GM12878 (cell line): ENCODE measurements at regions not wholly inside any gene's neighbourhood (a gene's known extent, or its start where the extent isn't known, plus 50 kb on each side); places are given as distances from the start of the nearest gene placed in this dataset.

Experiments used
- ATAC-seq: fragments of 200-7000 bp; cut with Tn5 transposase; 3 replicates; pipeline ENCODE4 v1.9.1; 2020; ENCODE audit warnings: mild to moderate bottlenecking, moderate library complexity
- BruUV-seq: library from RNA; stranded (reverse); fragments of 400-500 nt; replicated peaks from 2 replicates; lab custom pipeline; 2021; lab: Mats Ljungman, UMichigan
- CTCF ChIA-PET: fragments of 300-600 bp; sonication (Branson Sonifier 250); formaldehyde crosslinking; extraction: SDS; loops from one replicate; lab custom pipeline; 2021; ENCODE audit warnings: inconsistent platforms; lab: Yijun Ruan, JAX
- POLR2A ChIA-PET: fragments of 350-600 bp; formaldehyde crosslinking; extraction: SDS; loops from one replicate; lab custom pipeline; 2021; ENCODE audit warnings: inconsistent platforms; lab: Charles Lee
- RAD21 ChIA-PET: fragments of 300-600 bp; sonication (Branson Sonifier 250); formaldehyde crosslinking; loops from one replicate; lab custom pipeline; 2023; ENCODE audit warnings: antibody characterized with exemption; ENCODE audit not compliant: unreplicated experiment; lab: Charles Lee
- SMC1A ChIA-PET: fragments of 300-600 bp; sonication (Branson Sonifier 250); formaldehyde crosslinking; loops from one replicate; lab custom pipeline; 2023; ENCODE audit not compliant: unreplicated experiment, uncharacterized antibody; lab: Charles Lee
- DNase-seq: peaks from one replicate; pipeline ENCODE4 v3.0.0-alpha.2; 2011; ENCODE audit warnings: low read depth, low spot score
- FAIRE-seq: peaks from 3 replicates; lab custom pipeline; 2011; peaks lifted over from hg19 to GRCh38; lab: Jason Lieb, UNC
- H2AFZ ChIP-seq: 2 replicates; pipeline ENCODE4 v1.6.0; 2011; ENCODE audit warnings: low read depth, low read length, control low read depth; ENCODE audit not compliant: control insufficient read depth
- H3K27ac ChIP-seq: 2 replicates; pipeline ENCODE4 v1.5.1; 2011; ENCODE audit warnings: control low read depth; ENCODE audit not compliant: control insufficient read depth, insufficient read depth
- H3K27me3 ChIP-seq, 2 experiments: replicated peaks in 1 of 2; 2 replicates each; pipeline versions ENCODE4 v1.6.0 to v1.6.1; 2011; ENCODE audit warnings: low read length in 1 of 2; ENCODE audit not compliant: control insufficient read depth in 2 of 2, insufficient read depth in 2 of 2
- H3K36me3 ChIP-seq, 2 experiments: 2 replicates each; pipeline ENCODE4 v1.5.1; 2011; ENCODE audit warnings: low read length in 1 of 2; ENCODE audit not compliant: control insufficient read depth in 2 of 2, insufficient read depth in 2 of 2
- H3K4me1 ChIP-seq: 2 replicates; pipeline ENCODE4 v1.6.1; 2011; ENCODE audit warnings: mild to moderate bottlenecking, low read length, moderate library complexity, mixed read lengths; ENCODE audit not compliant: control insufficient read depth, insufficient read depth
- H3K4me2 ChIP-seq: 2 replicates; pipeline ENCODE4 v1.6.0; 2011; ENCODE audit warnings: control low read depth; ENCODE audit not compliant: control insufficient read depth, insufficient read depth
- H3K4me3 ChIP-seq: fragments of 200-600 bp; sonication (generic); 2 replicates; pipeline ENCODE4 v1.5.1; 2016
- H3K79me2 ChIP-seq: 2 replicates; pipeline ENCODE4 v1.6.0; 2011; ENCODE audit warnings: low read length; ENCODE audit not compliant: control insufficient read depth, insufficient read depth
- H3K9ac ChIP-seq: 2 replicates; pipeline ENCODE4 v1.8.0; 2011; ENCODE audit warnings: low read length, control low read depth, mixed read lengths; ENCODE audit not compliant: control insufficient read depth, insufficient read depth
- H3K9me3 ChIP-seq: replicated peaks from 3 replicates; pipeline ENCODE4 v1.5.1; 2011; ENCODE audit warnings: mild to moderate bottlenecking, low read length; ENCODE audit not compliant: control insufficient read depth, insufficient read depth
- H4K20me1 ChIP-seq: 2 replicates; pipeline ENCODE4 v1.6.0; 2011; ENCODE audit not compliant: control insufficient read depth, insufficient read depth
- CHD2 ChIP-seq: IDR thresholded peaks from 2 replicates; pipeline ENCODE4 v1.6.1; 2011; ENCODE audit warnings: low read depth, low read length, improper control_type of control experiment, borderline replicate concordance
- CREM ChIP-seq: IDR thresholded peaks from 2 replicates; pipeline ENCODE4 v1.6.1; 2014; ENCODE audit warnings: antibody characterized with exemption, low read depth
- ETV6 ChIP-seq, 2 experiments: fragments of 450-650 bp in 1 of 2; IDR thresholded peaks in 1 of 2; conservative IDR thresholded peaks in 1 of 2; 2 replicates each; pipeline ENCODE4 v1.6.1; 2014; ENCODE audit warnings: antibody characterized with exemption in 1 of 2, borderline replicate concordance in 1 of 2, low read depth in 1 of 2, mild to moderate bottlenecking in 1 of 2, moderate library complexity in 1 of 2
- FOXM1 ChIP-seq: IDR thresholded peaks from 2 replicates; pipeline ENCODE4 v1.6.1; 2012; ENCODE audit warnings: low read depth, mild to moderate bottlenecking, inconsistent platforms, low read length, moderate library complexity
- KAT2A ChIP-seq: conservative IDR thresholded peaks from 2 replicates; pipeline ENCODE4 v1.6.1; 2011; ENCODE audit warnings: low read depth, low read length; ENCODE audit not compliant: control insufficient read depth
- PAX5 ChIP-seq: IDR thresholded peaks from 2 replicates; pipeline ENCODE4 v1.6.1; 2011; ENCODE audit warnings: low read depth, low read length, borderline replicate concordance
- SP1 ChIP-seq: IDR thresholded peaks from one replicate; pipeline ENCODE4 v1.6.1; 2011; ENCODE audit warnings: low read depth, low read length
- WGBS: methylation state at CpG from one replicate; pipeline ENCODE4 v1.1.6; 2016; ENCODE audit warnings: low lambda C conversion rate; ENCODE audit not compliant: insufficient replicate concordance, insufficient coverage; ENCODE audit errors: missing lambda C conversion rate; 5-methylcytosine and 5-hydroxymethylcytosine counted together
- in situ Hi-C: fragments of 300-500 bp; cut with MboI; formaldehyde crosslinking; loops from 9 replicates; pipeline ENCODE4 v1.14.3; 2018; ENCODE audit warnings: mixed read lengths
- intact Hi-C: fragments of 100-400 bp; cut with micrococcal nuclease; formaldehyde crosslinking; loops from one replicate; pipeline ENCODE4 v1.14.2; 2022; ENCODE audit not compliant: unreplicated experiment
- TF ChIP-seq, protein P1 (sequence below): IDR thresholded peaks from 2 replicates; pipeline ENCODE4 v1.6.1; 2011; ENCODE audit warnings: low read depth, mild to moderate bottlenecking, low read length, moderate library complexity, borderline replicate concordance; ENCODE audit errors: extremely low read depth
- TF ChIP-seq, protein P2 (sequence below): fragments of 450-650 bp; formaldehyde crosslinking; IDR thresholded peaks from 2 replicates; pipeline ENCODE4 v1.5.0; 2022; ENCODE audit warnings: mild to moderate bottlenecking, missing genetic modification characterization
- TF ChIP-seq, protein P3 (sequence below): fragments of 450-650 bp; IDR thresholded peaks from 2 replicates; pipeline ENCODE4 v1.6.1; 2018; ENCODE audit warnings: borderline replicate concordance, mild to moderate bottlenecking; ENCODE audit not compliant: partially characterized antibody

DNA sequence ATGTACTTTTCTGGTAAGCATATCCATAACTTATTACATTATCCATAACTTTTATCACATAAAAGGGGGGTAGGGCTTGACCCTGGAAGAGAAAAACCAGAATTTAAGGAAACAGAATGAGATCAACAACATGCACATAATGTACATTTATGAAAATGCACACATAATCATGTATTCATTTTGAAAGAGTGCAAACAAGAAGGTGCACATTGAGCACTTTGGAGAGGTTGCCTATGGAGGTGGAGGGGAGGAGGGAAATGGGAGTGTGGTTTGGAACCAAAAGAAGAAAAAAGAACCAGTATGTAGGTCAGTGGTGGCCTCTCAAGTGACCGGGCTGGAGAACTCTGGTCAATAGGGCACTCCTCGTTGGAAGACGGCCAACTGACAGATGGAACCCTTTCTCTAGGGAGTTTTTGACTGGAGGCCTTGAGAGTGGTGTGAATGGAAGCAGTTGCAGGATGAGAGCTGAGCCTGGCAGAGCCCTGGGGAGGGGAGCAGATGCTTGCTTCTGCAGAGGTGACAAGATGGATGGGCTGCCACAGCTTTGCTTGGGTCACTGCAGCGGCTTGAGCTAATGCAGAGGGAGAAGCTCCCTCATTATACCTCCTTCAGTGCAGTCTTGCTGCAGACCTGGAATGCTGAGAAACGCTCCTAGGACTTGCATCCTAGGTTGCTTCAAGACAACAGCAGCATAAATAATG, 192.7 kb downstream of the SEC23IP start:
- in situ Hi-C loops, result no loop called here
- no TSS peak for BruUV-seq
- Histone ChIP-seq H3K36me3 (no peaks in the 10 kb centered on the region), H4K20me1 (no peaks in the 10 kb centered on the region), H3K4me1 (no peaks in the 10 kb centered on the region), H3K27me3 (no peaks in the 10 kb centered on the region), H3K9me3 (no peaks in the 10 kb centered on the region; the same call in 2 of the 3 replicates), H3K27ac (no peak overlapping the region), H3K79me2 (no peaks in the 10 kb centered on the region), H2AFZ (no peak overlapping the region), H3K4me2 (no peak overlapping the region), H3K4me3 (no peak overlapping the region), H3K9ac (no peak overlapping the region)
- no peak for DNase-seq
- ChIA-PET RAD21 (no interaction called here), POLR2A (no interaction called here), CTCF (no interaction called here), SMC1A (interaction anchor here (1.7 kb wide), 1 partner anchor 9 kb away, joined by 4 read pairs; no protein-coding TSS in a partner anchor)
- no peak for FAIRE-seq
- intact Hi-C loops, result no loop called here
- no peak for TF ChIP-seq KAT2A
- TF ChIP-seq, protein P1, sequence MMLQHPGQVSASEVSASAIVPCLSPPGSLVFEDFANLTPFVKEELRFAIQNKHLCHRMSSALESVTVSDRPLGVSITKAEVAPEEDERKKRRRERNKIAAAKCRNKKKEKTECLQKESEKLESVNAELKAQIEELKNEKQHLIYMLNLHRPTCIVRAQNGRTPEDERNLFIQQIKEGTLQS, result no peak
- TF ChIP-seq, protein P2, sequence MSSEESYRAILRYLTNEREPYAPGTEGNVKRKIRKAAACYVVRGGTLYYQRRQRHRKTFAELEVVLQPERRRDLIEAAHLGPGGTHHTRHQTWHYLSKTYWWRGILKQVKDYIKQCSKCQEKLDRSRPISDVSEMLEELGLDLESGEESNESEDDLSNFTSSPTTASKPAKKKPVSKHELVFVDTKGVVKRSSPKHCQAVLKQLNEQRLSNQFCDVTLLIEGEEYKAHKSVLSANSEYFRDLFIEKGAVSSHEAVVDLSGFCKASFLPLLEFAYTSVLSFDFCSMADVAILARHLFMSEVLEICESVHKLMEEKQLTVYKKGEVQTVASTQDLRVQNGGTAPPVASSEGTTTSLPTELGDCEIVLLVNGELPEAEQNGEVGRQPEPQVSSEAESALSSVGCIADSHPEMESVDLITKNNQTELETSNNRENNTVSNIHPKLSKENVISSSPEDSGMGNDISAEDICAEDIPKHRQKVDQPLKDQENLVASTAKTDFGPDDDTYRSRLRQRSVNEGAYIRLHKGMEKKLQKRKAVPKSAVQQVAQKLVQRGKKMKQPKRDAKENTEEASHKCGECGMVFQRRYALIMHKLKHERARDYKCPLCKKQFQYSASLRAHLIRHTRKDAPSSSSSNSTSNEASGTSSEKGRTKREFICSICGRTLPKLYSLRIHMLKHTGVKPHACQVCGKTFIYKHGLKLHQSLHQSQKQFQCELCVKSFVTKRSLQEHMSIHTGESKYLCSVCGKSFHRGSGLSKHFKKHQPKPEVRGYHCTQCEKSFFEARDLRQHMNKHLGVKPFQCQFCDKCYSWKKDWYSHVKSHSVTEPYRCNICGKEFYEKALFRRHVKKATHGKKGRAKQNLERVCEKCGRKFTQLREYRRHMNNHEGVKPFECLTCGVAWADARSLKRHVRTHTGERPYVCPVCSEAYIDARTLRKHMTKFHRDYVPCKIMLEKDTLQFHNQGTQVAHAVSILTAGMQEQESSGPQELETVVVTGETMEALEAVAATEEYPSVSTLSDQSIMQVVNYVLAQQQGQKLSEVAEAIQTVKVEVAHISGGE (CRISPR knock-in tag), result no peak
- TF ChIP-seq, protein P3, sequence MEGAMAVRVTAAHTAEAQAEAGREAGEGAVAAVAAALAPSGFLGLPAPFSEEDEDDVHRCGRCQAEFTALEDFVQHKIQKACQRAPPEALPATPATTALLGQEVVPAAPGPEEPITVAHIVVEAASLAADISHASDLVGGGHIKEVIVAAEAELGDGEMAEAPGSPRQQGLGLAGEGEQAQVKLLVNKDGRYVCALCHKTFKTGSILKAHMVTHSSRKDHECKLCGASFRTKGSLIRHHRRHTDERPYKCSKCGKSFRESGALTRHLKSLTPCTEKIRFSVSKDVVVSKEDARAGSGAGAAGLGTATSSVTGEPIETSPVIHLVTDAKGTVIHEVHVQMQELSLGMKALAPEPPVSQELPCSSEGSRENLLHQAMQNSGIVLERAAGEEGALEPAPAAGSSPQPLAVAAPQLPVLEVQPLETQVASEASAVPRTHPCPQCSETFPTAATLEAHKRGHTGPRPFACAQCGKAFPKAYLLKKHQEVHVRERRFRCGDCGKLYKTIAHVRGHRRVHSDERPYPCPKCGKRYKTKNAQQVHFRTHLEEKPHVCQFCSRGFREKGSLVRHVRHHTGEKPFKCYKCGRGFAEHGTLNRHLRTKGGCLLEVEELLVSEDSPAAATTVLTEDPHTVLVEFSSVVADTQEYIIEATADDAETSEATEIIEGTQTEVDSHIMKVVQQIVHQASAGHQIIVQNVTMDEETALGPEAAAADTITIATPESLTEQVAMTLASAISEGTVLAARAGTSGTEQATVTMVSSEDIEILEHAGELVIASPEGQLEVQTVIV, result no peak
- no peak for TF ChIP-seq SP1
- no peak for TF ChIP-seq FOXM1
- no peak for TF ChIP-seq ETV6 (conservative IDR thresholded peaks at IDR 0.05 in 1 of 2, IDR thresholded peaks at IDR 0.05 in 1 of 2; ENCODE audit: borderline replicate concordance in 1 of 2, low read depth in 1 of 2)
- no peak for TF ChIP-seq CHD2
- no peak for TF ChIP-seq CREM
- TF ChIP-seq PAX5, result no peak
- WGBS, result 7% methylated on average over 5 of the region's 5 CpGs
- ATAC-seq, result no peak
